ENCODE measurements at regions not wholly inside any gene's neighbourhood (a gene's known extent, or its start where the extent isn't known, plus 50 kb on each side); places are given as distances from the start of the nearest gene placed in this dataset.

DNA sequence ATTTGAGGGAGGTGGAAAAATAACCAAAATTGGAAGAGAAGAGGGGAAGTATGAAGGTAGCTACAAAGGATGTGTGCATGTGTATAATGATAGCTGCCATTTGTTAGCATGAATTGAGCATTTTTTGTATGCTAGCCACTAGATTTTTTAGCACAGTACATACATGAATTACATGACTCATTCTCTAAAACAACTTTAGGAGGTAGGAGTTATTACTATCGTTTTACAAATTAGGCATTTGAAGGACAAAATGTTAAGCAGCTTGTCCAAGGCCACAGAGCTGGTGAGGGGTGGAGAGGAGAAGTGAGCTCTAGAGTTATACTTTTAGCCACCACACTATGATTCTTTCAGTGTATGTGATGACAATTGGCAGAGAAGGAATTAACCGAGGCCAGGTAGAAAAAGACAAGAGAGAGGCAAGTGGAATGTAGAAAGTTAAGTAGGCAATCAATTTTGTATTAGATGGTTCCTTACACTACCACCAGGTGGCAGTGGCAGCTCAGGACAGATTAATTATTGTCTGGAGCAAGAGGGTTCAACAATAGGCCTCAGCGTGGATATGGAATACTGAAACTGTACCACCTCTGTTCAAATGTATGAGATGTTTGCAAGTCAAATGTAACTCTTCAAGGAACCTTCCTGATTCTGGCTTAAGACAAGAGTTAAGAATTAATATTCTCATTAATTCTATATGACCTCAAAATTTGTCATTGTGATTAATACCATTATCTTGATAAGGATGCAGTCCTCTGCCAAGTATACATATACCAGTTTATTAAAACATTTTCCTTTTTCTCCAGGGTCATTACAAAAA, 128.0 kb downstream of the MBL2 start:
- 32 to 69% methylated on average over 2 to 3 of the region's 3 CpGs for WGBS, 2 donors
- DNase-seq, result no peak
- ATAC-seq (ENCODE audit: low FRiP score in 2 of 2), result peak in 1 of 2 donors; percentile 70

GRCh38 chr10:52645187-52645758, 127.3 kb downstream of the MBL2 start:
- Histone ChIP-seq H3K4me3 (no peak overlapping the region), H3K27me3 (no peaks in the 10 kb centered on the region), H3K9me3 (no peaks in the 10 kb centered on the region), H3K36me3 (no peaks in the 10 kb centered on the region), H3K4me1 (no peaks in the 10 kb centered on the region), H3K27ac (no peak overlapping the region)
- no peak for DNase-seq
- 66 to 70% methylated on average over 4 of the region's 4 CpGs for WGBS, 2 donors
- no peak for TF ChIP-seq POLR2AphosphoS5 (IDR thresholded peaks at IDR 0.05)
- TF ChIP-seq EP300 (IDR thresholded peaks at IDR 0.05), result no peak
- no peak for TF ChIP-seq POLR2A (IDR thresholded peaks at IDR 0.05)
- TF ChIP-seq CTCF (IDR thresholded peaks at IDR 0.05), result no peak
- ATAC-seq (ENCODE audit: low FRiP score in 2 of 2), result no peak

More for the DNA sequence above, 128.0 kb downstream of the MBL2 start:
- no peaks in the 10 kb centered on the region for H3K36me3 ChIP-seq
- H3K4me1 ChIP-seq, result no peaks in the 10 kb centered on the region
- H3K27me3 ChIP-seq, result no peaks in the 10 kb centered on the region
- H3K9me3 ChIP-seq, result no peaks in the 10 kb centered on the region
- no peak overlapping the region for H3K27ac ChIP-seq
- H3K4me3 ChIP-seq, result no peak overlapping the region
- TF ChIP-seq POLR2A (IDR thresholded peaks at IDR 0.05) (no peak), EP300 (IDR thresholded peaks at IDR 0.05) (no peak), POLR2AphosphoS5 (IDR thresholded peaks at IDR 0.05) (no peak), CTCF (IDR thresholded peaks at IDR 0.05) (peak; percentile 43 to 78 (median 68))

DNA sequence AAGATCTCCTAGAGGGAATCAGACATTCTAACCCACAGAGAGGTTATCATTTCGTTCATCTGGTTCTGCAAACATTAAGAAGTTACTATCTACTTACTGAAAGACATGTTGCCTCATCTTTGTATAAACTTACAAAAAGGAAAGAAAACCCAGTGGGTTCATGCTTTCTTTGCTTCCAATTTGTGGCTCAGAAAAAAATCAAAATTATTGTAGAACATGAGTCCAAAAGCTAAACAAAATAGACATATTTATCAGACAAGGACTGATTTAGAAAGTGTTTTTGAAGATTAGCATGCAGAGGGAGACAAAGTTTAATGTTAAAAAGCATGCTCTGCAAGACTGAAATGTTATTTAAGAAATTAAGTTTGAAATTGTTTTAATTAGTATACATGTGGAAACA, 123.1 kb downstream of the MBL2 start:
- no peak for DNase-seq
- H3K36me3 ChIP-seq, result no peaks in the 10 kb centered on the region
- no peaks in the 10 kb centered on the region for H3K27me3 ChIP-seq
- no peak overlapping the region for H3K27ac ChIP-seq
- H3K4me1 ChIP-seq, result peaks cover 11 to 14% (median 12%) of the 10 kb centered on the region in 4 donors
- ATAC-seq (ENCODE audit: low FRiP score in 2 of 2), result no peak
- H3K4me3 ChIP-seq, result no peak overlapping the region
- TF ChIP-seq EP300 (IDR thresholded peaks at IDR 0.05) (no peak), POLR2AphosphoS5 (IDR thresholded peaks at IDR 0.05) (no peak), POLR2A (IDR thresholded peaks at IDR 0.05) (no peak), CTCF (IDR thresholded peaks at IDR 0.05) (no peak)
- WGBS, 2 donors, result 70 to 77% methylated on average over 1 of the region's 1 CpG
- H3K9me3 ChIP-seq, result no peaks in the 10 kb centered on the region

GRCh38 chr10:52650873-52651272, 121.7 kb downstream of the MBL2 start:
- no peak for ATAC-seq (ENCODE audit: low FRiP score in 2 of 2)
- H3K9me3 ChIP-seq, result no peaks in the 10 kb centered on the region
- TF ChIP-seq EP300 (IDR thresholded peaks at IDR 0.05) (no peak), POLR2A (IDR thresholded peaks at IDR 0.05) (no peak), POLR2AphosphoS5 (IDR thresholded peaks at IDR 0.05) (no peak), CTCF (IDR thresholded peaks at IDR 0.05) (no peak)
- H3K36me3 ChIP-seq, result no peaks in the 10 kb centered on the region
- no peak overlapping the region for H3K4me3 ChIP-seq
- H3K27me3 ChIP-seq, result no peaks in the 10 kb centered on the region
- no peak overlapping the region for H3K27ac ChIP-seq
- H3K4me1 ChIP-seq, result peaks cover 11 to 14% (median 12%) of the 10 kb centered on the region in 4 donors
- 68 to 88% methylated on average over 4 of the region's 4 CpGs for WGBS, 2 donors
- DNase-seq, result no peak

All from upper lobe of left lung (tissue), 6 donors.